ENCODE measurements at regions not wholly inside any gene's neighbourhood (a gene's known extent, or its start where the extent isn't known, plus 50 kb on each side); places are given as distances from the start of the nearest gene placed in this dataset.

DNA sequence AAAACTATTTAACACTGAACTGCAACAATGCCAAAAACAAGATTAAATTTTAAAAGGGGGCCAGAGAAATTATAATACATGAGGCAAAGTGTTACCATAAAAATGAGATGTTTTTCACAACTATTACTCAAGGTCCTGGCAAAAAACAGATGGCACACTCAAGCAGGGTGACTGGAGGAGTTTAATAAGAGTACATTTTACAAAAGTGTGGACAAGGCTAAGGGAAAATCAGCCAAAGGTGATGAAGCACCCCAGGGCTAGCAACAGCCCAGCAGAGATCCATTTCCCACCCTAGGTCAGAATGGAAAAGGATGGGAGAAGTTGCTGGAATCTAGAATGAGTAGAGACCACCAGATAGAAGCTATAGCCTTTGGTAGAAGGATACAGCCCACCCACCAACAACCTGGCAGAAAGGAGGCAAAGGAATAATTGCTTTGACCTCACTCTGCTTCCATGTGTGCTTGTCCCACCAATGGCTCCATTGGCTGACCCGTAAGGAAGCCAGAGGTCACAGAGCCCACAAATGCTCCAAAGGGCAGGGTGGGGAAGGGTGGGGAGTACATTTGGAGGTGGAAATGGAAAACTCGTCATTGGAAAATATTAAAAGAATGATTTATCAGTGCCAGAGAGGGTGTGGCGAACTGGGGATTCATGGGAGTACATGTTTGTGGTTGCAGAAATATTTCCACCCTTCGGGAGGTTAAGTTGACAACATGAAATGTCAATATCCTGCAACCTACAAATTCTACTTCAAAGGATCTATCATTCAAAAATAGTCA lies 161.0 kb upstream of the UBE2E2 start:
- TF ChIP-seq CTCF (IDR thresholded peaks at IDR 0.05) = no peak
- H3K36me3 Mint-ChIP-seq = peaks cover 7% of the 10 kb centered on the region
- no peaks in the 10 kb centered on the region for H3K4me1 Mint-ChIP-seq
- 86% methylated on average over 4 of the region's 4 CpGs for WGBS (ENCODE audit: insufficient coverage)
- no peaks in the 10 kb centered on the region for H3K27me3 ChIP-seq (ENCODE audit: control insufficient read depth, insufficient read depth, low read length)
- DNase-seq (no peak), ATAC-seq (no peak)
- no peak overlapping the region for H3K27ac Mint-ChIP-seq
- H3K9me3 ChIP-seq (ENCODE audit: control insufficient read depth, insufficient read depth, low read length) = no peaks in the 10 kb centered on the region
- H3K4me1 ChIP-seq (ENCODE audit: control insufficient read depth, insufficient read depth, low read length) = no peaks in the 10 kb centered on the region
- no peak overlapping the region for H3K4me3 ChIP-seq (ENCODE audit: low read length)
- peaks cover 4 to 12% of the 10 kb centered on the region in 2 donors for H3K9me3 Mint-ChIP-seq
- H3K27me3 Mint-ChIP-seq (ENCODE audit: low read depth in 2 of 2) = no peaks in the 10 kb centered on the region
- intact Hi-C loops (cut with micrococcal nuclease) = no loop called here
- H3K4me3 Mint-ChIP-seq = no peak overlapping the region
- no peaks in the 10 kb centered on the region for H3K36me3 ChIP-seq (ENCODE audit: control insufficient read depth, insufficient read depth, low read length)
- H3K27ac ChIP-seq (ENCODE audit: low read length) = no peak overlapping the region

GRCh38 chr3:23044463-23044862 lies 158.7 kb upstream of the UBE2E2 start:
- H3K9me3 ChIP-seq (ENCODE audit: control insufficient read depth, insufficient read depth, low read length) = no peaks in the 10 kb centered on the region
- DNase-seq = no peak
- H3K36me3 ChIP-seq (ENCODE audit: control insufficient read depth, insufficient read depth, low read length) = no peaks in the 10 kb centered on the region
- no peak overlapping the region for H3K27ac ChIP-seq (ENCODE audit: low read length)
- H3K9me3 Mint-ChIP-seq = peaks cover 8 to 21% of the 10 kb centered on the region in 2 donors
- H3K4me3 ChIP-seq (ENCODE audit: low read length) = no peak overlapping the region
- no peak for ATAC-seq
- no peaks in the 10 kb centered on the region for H3K4me1 Mint-ChIP-seq
- H3K27ac Mint-ChIP-seq = no peak overlapping the region
- no peak for TF ChIP-seq CTCF (IDR thresholded peaks at IDR 0.05)
- 92% methylated on average over 1 of the region's 1 CpG for WGBS (ENCODE audit: insufficient coverage)
- no peaks in the 10 kb centered on the region for H3K27me3 ChIP-seq (ENCODE audit: control insufficient read depth, insufficient read depth, low read length)
- peaks cover 7% of the 10 kb centered on the region for H3K36me3 Mint-ChIP-seq
- no peaks in the 10 kb centered on the region for H3K4me1 ChIP-seq (ENCODE audit: control insufficient read depth, insufficient read depth, low read length)
- H3K27me3 Mint-ChIP-seq (ENCODE audit: low read depth in 2 of 2) = no peaks in the 10 kb centered on the region
- no peak overlapping the region for H3K4me3 Mint-ChIP-seq
- intact Hi-C loops (cut with micrococcal nuclease) = no loop called here

DNA sequence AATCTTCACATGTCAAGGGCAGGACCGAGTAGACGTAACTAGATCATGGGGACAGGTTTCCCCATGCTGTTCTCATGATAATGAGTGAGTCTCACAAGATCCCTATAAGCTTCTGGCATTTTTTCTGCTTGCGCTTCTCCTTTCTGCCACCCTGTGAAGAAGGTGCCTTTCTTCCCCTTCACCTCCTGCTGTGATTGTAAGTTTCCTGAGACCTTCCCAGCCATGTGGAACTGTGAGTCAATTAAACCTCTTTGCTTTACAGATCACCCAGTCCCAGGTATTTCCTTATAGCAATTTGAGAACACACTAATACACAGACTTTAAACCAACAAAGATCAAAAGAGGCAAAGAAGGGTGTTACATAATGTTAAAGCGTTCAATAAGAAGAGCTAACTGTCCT lies 156.6 kb upstream of the UBE2E2 start:
- Mint-ChIP-seq H3K27ac (no peak overlapping the region), H3K4me1 (no peaks in the 10 kb centered on the region), H3K9me3 (peaks cover 8 to 21% of the 10 kb centered on the region in 2 donors), H3K4me3 (no peak overlapping the region), H3K27me3 (ENCODE audit: low read depth in 2 of 2) (no peaks in the 10 kb centered on the region), H3K36me3 (peaks cover 7% of the 10 kb centered on the region)
- Histone ChIP-seq H3K27me3 (ENCODE audit: control insufficient read depth, insufficient read depth, low read length) (no peaks in the 10 kb centered on the region), H3K4me1 (ENCODE audit: control insufficient read depth, insufficient read depth, low read length) (no peaks in the 10 kb centered on the region), H3K36me3 (ENCODE audit: control insufficient read depth, insufficient read depth, low read length) (no peaks in the 10 kb centered on the region), H3K27ac (ENCODE audit: low read length) (no peak overlapping the region), H3K4me3 (ENCODE audit: low read length) (no peak overlapping the region), H3K9me3 (ENCODE audit: control insufficient read depth, insufficient read depth, low read length) (no peaks in the 10 kb centered on the region)
- DNase-seq (no peak), ATAC-seq (no peak)
- no peak for TF ChIP-seq CTCF (IDR thresholded peaks at IDR 0.05)
- intact Hi-C loops (cut with micrococcal nuclease) = no loop called here
- 95% methylated on average over 4 of the region's 4 CpGs for WGBS (ENCODE audit: insufficient coverage)
